ENCODE measurements at regions not wholly inside any gene's neighbourhood (a gene's known extent, or its start where the extent isn't known, plus 50 kb on each side); places are given as distances from the start of the nearest gene placed in this dataset.
"Not testable (repeated sequence)": the region's sequence is repeated elsewhere in the genome, so short reads cannot be mapped to it uniquely, and the experiment has no call there.

DNA sequence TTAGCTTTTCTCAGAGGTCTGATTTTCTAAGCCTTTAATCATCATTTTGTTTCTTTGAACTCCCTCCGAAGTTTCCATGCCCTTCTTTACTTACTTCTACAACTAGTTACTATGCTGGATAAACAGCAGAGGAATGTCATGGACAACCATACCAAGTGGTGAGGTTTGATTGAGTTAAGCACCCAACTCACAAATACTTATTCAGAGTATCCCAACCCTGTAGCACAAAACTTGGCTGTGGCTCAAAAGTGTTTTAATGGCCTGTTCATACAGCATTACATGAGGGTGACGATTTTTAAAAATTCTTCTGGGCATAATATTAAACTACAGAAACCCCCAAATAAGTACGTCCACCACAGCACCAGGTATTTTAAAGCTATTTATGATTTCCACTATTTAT is 946.8 kb upstream of the SOX9 start:
- no peak for DNase-seq

DNA sequence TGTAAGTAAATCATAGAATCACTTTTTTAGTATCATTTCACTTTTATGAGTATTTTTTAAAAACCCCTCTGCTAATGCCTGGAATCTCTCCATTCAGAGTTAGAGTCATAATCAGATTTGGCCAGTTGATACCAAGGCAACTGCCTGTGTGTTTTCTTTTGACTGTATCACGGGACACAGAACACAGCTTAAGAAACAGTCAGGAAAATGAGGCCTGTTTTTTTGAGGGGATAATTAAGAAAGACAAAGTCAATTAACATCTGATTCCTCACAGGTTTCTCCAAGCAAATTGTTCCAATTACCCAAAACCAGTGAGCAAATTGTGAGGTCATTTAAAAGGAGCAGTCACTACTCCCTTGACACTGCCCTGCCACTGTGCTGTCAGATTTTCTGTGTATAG is 944.5 kb upstream of the SOX9 start:
- no peak for DNase-seq

DNA sequence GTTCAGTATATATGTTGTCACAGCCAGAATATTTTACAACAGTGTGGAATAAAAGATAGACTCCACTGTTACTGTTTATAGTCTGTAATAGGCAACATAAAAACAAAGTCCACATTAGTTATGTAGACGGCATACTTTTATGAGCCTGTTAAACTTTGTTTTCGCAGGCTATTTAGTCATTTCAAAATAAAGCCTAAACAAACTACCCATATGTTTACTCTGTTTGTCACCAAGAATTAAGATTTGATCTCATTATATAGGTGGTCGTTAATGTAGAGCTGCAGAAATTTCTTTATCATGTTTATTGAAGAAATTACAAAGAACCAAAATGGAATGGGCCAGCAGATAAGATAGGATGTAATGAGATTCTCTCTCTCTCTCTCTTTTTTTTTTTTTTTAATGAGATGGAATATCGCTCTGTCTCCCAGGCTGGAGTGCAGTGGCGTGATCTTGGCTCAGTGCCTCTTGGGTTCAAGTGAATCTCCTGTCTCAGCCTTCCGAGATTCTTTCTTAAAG is 943.8 kb upstream of the SOX9 start:
- DNase-seq, result no peak

DNA sequence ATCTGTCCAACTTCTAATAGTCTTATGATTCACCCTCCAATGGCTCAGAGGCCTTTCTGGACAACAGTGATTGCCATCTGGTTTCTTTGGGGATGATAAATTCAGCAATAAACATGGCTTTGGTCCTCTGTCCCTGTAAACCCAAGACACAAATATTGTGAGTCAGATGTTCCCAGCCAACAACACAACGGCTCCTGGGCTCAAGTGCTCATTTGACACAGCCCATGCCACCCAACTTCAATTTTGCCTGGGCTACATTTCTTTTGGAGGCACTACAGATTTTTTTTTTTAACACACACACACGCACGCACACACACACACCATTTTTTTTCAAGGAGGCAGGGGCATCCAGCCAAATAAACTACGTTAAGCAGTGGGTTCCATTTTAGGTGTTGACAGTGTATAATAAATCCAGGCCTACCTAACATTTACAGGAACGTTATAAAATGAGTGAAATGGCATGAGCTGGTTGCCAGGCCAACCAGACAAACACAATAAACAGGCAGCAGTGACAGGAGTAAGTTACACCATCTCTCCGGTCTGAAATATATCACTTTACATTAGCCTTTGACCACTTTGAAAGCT is 939.9 kb upstream of the SOX9 start:
- no peak for DNase-seq

DNA sequence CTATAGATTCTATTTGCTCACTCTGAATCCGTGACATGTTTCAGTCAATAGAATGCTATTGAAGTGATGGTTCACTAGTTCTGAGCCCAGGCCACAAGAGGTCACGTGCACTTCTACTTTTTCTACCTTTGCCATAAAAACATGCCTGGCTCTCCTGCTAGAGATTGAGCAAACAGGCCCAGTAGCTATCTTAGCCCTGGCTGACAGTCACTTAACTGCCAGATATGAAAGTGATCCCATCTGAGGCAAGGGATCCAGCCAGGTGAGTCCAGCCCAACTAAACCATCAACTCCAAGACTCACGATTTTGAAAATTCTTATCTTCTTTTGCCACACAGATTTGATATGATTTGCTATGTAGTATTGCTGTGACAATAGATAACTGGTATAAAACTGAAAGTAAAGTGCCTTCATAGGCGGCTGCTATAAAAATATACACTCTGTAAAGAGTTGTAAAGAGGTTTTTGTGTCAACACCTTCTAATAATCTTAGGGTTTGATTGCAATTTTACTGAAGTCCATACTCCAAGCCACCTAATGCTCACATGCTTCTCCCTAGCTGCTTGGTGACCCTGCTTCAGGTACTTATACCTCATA is 937.7 kb upstream of the SOX9 start:
- DNase-seq, result no peak

DNA sequence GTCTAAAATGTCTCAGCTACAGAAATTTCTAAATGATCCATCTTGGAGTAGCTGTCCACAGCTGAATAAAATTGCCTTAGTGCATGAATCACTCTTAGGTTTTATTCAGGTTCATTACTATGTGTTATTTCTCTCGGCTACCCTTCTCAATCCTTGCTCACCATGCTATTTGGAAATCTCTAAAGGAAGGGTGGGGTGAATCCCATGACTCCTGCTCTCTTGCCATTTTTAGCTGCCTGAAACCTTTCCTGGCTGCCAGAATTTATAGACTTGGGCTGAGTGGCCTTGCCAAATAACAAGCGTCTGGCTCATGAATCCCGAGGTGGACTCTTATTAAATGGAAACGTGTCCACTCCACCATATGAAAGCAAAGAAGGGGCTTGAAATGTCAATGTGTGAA is 936.1 kb upstream of the SOX9 start:
- DNase-seq, result no peak

DNA sequence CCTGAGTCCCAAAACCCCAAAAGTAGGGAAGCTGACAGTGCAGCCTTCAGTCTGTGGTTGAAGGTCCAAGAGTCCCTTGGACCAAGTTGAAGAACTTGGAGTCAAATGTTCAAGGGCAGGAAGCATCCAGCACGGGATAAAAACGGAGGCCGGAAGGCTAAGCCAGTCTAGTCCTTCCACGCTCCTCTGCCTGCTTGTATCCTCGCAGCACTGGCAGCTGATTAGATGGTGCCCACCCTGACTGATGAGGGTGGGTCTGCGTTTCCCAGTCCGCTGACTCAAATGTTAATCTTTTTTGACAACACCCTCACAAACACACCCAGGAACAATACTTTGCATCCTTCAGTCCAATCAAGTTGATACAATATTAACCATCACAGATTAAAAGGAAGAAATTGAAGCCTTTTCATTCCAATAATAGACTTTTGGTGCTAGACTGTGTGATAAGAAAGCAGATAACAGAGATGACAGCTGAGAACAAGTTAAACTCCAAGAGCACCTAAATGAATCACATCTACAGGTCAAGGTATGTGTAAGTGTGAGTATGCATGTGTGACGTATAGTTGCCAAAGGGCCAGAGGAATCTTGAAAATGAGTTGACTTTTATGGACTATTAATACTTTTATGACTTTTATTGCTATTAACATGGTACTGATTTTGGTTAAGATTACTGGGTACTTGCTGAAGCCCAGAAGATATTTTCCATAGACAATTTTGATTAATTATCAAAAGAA is 933.5 kb upstream of the SOX9 start:
- no peak for DNase-seq

DNA sequence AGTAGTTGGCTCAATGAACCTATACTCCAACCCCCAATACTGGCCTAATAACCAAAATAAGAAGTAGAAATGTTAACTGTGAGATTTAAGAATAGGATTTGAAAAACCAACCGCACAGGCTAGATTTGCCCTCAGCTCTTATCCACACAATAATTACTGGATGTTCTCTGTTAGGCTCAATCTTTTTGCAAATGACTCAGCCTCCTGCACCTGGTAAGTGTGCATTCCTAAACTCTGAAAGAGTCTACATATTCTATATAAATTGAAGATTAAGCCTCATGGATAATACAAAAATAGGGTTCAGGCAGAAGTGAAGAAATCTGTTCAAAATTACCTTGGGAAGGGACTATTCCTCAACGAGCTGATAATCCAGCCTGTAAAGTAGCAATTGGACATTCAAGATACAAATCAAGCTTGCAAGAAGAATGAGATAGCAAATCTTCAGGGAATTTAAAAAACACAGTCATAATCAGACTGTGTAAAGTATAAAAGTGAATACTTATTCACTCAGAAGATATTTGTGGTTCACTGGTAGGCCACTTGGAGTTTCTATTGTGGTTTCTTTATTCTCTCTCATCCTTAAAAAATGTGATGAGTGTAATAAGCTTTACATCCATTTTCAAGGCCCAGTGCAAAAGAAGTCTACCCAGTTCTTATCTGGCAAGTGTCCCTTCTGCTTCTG is 931.9 kb upstream of the SOX9 start:
- DNase-seq, result no peak

DNA sequence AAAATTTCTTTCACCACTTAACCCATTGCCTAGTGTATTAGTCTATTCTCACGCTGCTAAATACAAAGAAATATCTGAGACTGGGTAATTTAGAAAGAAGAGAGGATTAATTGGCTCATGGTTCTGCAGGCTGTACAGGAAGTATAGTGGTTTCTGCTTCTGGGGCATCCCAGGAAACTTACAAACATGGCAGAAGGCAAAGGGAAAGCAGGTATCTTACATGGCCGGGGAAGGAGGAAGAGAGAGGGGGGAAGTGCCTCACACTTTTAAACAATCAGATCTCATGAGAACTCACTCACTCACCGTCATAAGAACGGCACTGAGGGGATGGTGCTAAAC is 931.4 kb upstream of the SOX9 start:
- no peak for DNase-seq

DNA sequence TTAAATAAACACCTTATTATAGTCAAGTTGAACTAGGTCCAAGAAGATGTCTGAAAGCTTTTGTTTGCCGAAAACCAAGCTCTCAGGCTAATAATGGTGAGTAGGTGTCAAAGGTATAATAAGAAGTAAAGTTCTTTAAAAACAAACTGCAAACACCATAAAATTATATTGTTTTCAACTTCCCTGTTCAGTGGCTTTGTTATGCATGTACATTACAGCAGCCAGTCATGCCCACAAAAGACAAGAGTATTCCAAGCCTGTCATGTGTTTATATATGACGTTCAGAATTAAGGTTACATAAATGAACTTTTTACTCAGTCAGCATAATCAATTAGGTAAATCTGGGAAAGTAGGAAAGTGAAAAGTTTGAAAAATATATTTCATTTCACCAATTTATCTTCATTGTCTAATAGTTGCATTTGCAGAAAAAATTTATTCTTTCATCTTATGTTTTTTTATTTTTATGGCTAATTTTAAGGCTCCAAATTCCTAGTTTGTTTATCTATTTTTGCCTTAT is 928.7 kb upstream of the SOX9 start:
- DNase-seq, result no peak

DNA sequence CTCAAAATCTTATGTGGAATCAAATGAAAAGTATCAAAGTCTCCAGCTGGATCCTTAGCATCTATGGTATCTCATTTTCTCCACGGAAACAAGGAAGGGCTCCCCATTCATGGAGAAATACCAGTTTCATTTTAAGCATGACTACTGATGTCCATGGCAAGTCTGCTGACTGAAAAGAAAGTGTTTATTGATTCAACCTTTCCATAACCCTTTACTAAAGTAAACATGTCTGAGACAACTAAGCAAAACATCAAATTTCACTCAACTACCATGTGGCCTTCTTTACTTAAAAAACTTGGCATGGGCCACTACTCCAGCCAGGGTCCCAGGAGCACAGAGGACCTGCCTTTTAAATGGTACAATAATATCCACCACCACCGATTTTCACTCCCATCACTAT is 928.0 kb upstream of the SOX9 start:
- DNase-seq, result no peak

DNA sequence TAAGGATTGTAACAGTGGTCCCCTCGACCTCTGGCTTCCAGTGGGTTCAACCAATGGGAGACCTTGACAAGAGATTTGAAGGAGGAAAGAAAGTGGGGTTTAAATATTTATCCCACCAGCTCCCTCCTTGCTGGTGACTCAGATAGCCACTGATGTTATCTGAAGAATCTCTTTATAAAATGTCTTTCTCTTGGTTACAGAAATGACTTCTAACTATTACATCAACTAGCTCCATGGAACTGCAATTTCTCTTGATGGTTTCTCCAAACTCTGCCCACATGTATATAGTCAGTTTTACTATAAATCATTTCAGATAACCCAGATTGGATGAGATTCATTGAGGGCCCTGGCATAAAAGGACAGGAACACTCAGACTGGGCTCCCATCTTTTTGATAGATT is 920.2 kb upstream of the SOX9 start:
- no peak for DNase-seq

DNA sequence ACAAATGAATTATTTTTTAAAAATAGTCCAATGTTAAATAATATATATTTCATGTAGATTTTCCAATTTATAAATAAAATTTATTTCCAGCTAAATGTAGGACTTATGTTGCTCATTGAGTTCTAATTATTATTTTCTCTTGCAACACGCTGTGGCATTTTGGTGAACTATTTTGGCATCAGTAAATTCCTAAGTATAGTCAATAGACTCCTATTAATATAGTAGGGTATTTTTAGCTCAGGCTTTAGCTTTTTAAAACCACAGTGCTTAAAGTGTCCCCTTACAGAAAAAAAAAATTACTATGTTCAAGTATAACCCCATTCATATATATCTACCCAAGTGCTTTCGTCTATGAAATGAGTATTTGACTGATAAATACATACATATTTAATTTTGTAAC is 919.2 kb upstream of the SOX9 start:
- no peak for DNase-seq

DNA sequence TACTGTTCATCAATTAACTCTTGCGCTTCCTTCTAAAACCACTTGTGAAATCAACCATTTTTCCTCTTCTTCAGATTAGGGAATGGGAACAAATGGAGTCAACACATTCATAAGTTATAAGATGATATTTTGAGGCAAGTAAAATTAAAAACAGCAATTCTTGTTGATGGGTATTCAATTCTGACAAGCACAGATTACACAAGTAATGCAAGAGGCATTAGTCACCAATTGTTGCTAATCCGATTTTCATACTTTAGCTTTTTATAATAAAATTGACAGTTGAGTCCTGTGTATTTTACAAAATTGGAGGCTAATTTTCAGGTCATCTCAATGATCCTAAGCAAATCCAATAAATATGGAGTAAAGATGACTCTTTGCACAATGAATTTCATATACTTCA is 918.4 kb upstream of the SOX9 start:
- DNase-seq, result no peak

DNA sequence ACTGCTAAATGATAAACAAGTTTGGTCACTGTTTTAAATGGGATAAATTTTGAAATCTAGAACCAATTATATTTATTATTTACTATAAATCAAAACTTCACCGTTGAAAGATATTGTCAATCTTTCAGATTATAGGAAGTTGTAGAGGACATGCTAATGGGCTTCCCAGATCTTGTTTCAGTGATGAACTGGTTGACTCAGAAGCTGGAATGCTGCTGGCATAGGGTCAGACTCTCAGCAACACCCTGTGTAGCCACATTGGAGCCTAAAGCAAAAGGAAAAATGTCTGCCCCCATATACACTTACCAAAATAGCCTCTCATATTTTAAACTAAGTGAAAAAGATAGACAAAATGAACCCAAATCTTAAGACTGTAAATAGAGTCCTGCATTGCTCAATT is 916.9 kb upstream of the SOX9 start:
- no peak for DNase-seq

DNA sequence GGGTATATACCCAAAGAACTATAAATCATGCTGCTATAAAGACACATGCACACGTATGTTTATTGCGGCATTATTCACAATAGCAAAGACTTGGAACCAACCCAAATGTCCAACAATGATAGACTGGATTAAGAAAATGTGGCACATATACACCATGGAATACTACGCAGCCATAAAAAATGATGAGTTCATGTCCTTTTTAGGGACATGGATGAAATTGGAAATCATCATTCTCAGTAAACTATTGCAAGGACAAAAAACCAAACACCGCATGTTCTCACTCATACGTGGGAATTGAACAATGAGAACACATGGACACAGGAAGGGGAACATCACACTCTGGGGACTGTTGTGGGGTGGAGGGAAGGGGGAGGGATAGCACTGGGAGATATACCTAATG is 914.9 kb upstream of the SOX9 start:
- DNase-seq, result not testable (repeated sequence)

DNA sequence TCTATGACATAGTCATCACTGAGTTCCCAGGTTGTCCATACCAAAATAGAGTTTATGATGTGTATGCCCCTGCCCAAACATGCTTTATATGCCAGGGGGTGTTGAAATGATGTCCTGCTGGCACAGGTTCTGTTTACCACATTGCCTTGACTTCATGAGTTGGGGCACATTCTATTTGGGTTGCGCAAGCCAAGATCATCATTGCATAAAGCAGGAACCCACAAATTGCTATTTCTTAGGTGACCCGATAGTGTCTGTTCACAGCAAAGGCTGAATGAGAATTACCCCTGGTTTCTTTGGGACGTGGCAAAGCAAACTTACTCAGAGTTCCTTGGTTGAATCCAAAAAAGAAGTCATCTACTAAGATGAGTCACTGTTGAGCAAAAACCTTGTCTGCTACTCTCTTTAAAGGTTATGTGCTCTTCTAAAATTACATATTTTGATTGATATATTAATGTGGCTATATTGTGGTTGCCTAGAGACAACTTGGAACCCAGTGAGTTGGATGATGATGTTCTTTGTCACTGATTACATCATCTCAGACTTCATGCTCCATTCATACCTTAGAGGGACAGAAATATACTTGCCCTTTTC is 912.6 kb upstream of the SOX9 start:
- DNase-seq, result no peak

DNA sequence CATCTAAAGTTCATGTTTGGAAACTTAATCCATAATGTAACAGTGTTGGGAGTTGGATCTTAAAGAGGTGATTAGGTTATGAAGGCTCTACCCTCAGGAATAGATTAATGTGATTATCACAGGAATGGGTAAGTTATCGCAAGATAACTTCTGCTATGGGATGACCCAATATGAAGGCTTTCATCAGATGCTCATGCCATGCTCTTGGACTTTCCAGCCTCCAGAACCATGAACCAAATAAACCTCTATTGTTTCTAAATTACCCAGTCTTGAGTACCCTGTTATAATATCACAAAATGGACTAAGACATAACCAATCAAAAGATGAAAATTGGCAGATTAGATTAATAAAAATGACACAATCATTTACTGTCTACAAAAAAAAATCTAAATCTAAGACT is 906.9 kb upstream of the SOX9 start:
- DNase-seq, result no peak

DNA sequence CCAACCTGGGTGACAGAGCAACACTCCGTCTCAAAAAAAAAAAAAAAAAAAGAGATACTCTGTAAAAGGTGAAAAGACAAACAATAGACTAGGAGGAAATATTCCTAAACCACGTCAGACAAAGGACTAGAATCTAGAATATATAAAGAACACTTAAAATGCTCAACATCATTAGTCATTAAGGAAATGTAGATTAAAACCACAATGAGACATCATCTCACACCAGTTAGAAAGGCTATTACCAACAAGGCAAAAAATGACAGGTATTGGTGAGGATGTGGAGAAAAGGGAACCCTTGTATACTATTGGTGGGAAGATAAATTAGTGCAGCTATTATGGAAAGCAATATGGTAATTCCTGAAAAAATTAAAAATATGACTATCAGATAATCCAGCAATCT is 903.1 kb upstream of the SOX9 start:
- no peak for DNase-seq

DNA sequence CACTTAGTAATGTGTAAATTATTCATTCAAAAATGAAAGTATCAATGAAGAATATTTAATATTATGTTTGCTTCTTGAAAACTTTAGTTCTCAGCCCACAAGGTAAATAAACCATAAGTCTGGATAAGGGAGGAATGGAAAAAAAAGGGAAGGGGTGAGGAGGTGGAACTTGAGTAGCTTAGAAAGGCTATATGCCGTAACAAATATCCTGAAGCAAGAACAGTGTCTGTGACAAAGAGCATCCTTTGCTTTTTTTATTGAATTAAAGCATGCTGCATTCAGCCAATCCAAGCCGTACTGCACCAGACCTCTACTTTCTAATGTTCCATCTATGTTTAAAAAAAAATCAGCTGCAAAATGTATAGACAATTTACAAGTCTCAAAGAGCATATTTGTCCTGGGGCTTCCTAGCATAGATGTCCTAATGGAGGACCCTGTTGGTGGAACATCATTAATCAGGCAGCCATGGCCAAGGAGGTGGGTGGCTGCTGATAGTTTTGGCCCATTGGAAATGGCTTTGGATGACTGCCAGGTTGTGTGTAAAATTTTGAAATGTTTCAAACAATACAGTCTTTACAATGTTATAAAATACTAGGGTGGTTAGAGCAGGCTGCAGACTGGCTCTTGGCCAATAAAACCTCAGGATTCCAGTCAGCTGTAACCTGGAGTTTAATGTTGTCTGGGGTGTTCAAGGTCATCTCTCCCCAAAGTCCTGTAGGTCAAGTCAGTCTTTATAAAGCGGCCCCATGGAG is 895.8 kb upstream of the SOX9 start:
- no peak for DNase-seq

DNA sequence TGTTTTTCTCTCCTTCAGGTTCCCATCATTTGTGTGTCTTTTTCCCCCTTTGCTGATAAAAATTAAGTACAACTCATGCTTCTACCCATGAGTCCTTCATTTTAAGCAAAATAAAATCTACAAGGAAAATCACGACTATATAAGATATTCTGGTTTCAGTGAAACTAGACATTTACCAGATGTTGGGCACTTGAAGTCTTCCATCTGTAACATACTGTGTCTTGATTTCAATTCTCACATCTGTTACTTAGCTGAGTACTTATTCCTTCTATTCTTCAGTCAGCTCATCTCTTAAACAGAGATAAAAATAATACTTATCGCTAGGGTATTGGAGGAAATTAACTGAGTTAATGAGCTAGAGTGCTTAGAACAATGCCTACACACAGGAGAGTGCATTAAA is 893.0 kb upstream of the SOX9 start:
- DNase-seq, result no peak

DNA sequence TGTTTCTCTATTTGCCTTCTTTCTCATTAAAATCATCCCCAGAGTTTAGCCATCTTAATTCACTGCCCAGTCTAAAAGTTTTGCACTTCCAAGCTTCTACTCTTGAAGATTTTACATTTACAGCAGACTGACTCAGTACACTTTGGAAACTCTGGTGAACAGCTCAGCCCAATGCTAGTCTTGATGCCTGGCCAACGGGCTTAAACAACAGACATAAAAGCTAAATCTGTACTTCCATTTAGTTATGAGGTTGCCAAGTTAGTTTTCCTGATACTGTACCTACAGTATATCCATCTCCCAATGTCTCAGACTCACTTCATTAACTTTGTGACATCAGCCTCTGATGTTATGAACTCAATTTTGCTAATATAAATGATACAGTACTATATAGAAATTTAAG is 891.8 kb upstream of the SOX9 start:
- DNase-seq, result no peak
